Hematopoietic multipotent progenitor cell treated with erythropoietin and hydrocortisone succinate and interleukin-3 and kit ligand, for 8 days (in vitro differentiated cells): ENCODE measurements at regions not wholly inside any gene's neighbourhood (a gene's known extent, or its start where the extent isn't known, plus 50 kb on each side); places are given as distances from the start of the nearest gene placed in this dataset.

Source experiments
- DNase-seq: peaks from one replicate; pipeline ENCODE4 v3.0.0-alpha.2; 2015

DNA sequence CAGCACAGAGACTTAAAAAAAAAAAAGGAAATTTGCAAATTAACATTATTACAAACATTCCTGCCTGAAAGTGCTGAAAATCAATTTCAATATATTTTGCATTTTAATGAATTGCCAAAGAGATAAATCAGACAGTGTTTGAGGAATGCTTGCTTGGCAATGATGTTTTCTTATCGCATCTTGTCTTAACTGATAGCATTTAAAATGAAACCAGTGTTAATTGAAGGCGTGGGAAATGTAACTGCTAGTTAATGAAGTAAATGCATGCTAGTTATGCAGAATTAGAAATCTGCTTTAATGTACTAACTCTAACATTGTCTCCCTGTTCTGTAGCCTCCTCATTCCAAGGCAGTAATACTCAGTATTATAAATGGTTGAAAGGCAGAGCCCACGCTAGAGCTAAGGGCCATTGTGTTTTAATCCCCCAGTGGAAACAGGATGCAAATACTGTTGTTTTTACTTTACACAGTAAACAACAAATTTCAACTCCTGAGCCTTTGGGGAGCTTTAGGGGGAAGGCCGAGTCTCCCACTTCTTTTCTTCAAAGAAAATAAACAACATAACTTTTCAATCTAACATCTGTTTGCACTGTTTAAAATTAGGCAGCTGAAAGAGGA lies 586.9 kb downstream of the TLE4 start:
- no peak for DNase-seq

DNA sequence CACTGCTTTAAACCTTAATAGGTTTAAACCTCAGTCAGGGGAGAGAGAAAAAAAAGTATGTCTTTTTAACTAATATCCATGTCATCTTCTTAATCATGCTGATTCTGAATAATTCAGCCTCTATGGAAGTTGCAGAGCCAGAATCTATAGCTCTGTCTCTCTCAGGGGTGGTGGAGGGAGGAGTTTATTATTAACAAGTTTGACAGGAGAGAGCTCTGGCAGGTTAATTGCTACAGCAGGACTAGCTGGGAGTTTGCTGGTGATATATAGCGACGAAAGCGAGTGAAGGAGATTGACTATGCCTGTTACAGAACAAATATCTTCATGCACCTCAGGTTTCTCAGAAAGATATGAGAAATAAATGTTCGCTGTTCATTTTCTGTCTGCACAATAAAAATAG lies 586.4 kb downstream of the TLE4 start:
- no peak for DNase-seq

DNA sequence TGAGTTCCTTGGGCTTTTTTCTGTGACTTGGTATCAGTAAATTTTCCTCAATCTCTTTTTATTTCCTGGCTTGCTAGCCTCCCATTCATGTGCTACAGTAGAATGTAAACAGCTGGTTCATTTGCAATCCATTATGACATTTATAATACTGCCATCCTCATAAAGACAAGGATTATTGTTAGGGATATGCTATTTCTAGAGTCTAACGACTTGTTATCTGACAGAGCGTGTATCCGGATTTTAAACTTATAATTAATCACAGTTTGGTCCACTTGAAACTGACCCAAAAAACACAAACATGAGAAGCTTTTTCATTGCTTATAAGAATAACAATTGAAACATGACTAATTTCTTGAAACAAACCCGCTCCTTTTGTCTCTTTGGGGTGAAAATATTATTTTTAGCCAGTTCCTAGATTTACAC lies 585.8 kb downstream of the TLE4 start:
- DNase-seq, result no peak

DNA sequence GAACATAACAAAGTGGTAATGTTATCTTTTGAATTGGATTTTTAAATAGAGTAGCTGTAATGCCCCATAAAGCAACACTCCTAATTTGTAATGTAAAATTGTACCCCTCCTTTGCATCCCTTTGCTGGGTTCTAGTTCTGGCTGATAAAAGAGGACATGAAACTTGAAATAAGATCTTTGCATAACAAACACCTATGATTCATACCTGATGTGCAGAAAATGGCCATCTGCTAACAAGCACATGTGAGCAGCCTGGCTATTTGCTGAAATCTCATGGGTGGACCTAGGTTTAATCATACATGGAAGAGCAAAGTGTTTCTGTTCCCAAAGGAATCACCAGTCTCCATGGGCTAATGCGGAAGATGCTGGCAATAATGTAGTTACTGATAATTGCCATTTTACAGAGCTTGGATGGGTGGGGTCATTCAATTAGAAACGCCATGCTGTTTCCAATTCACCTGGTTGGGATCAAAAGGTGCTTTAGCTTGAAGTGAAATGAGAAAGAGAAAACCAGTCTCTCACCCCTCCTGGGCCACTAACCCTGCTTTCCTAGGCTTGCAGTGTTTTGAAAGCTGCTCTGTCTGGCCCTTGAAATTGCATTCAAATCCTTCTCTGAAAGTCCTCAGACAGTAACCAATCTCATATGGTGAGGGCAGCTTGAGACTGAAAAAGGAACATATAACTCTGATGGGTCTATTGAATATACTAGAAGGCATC lies 585.1 kb downstream of the TLE4 start:
- no peak for DNase-seq

DNA sequence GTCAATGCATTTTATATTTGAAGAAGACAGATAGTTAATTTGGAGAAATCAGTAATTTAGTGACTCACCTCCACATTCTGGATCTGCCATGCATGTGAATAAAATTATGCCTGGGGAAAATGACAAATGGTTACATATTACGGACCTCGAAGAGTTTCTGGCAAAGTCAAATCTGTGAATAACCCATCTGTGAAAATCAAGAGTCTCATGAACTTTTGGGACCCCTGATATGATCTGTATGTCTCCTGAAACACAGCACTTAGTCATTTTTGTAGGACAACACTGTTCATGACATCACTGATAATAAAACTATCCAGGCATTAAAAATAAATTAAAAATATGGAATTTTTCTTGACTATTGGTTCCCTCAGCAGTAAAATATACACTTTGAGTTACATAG lies 584.5 kb downstream of the TLE4 start:
- no peak for DNase-seq

DNA sequence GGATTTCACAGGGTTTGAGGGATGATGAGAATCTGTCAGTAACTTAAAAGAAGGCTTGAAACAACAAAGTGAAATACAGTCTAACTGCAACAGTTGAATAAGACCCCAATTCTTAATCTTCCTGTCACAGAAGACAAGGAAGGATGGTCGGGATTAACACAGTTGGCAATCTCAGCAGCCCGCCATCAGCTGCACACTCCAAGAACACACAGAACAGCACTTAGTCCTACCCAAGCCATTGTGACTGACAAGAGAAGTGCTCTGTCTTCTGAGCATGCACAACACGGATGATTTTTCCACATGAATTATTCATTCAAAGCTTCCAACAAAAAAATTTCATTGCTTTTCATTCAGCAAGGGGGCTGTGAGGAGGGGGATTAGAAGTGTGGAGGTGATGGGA lies 576.1 kb downstream of the TLE4 start:
- DNase-seq, result no peak

DNA sequence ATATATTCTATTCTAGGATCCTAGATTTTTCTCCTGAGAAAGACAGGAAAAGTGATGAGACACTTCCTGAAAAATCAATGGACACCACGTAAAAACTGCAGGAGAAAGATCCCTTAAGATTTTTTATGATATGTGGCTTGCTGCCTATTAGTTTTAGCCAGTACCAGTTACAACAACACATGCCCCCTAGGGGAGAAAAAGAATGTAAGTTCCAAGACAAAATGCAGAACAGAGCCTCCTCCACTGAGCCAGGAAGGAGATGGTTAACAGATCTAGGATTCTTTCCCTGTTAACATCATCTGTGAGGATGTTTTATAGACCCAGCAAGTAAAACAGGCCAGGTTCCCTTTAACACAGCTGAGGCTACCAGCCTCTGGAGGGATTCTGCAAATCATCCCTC lies 574.7 kb downstream of the TLE4 start:
- DNase-seq, result no peak

DNA sequence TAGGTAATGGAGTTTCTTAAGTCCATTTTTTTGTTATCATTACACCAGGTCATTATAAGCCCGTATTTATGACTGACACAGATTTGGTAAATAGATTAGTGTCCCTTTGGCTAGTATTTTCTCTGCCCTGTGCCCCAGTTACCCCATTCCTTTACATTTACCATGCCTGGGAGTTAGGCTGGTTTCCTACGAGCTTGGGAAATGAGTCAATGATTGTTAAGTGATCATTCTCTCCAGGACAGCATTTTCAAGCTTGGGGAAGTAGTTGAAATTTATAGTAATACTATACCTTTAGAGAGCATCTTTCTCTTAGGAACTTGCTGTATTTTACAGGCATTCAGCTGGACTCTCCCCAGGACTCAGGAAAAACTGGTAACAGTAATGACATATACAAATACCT lies 573.1 kb downstream of the TLE4 start:
- no peak for DNase-seq

DNA sequence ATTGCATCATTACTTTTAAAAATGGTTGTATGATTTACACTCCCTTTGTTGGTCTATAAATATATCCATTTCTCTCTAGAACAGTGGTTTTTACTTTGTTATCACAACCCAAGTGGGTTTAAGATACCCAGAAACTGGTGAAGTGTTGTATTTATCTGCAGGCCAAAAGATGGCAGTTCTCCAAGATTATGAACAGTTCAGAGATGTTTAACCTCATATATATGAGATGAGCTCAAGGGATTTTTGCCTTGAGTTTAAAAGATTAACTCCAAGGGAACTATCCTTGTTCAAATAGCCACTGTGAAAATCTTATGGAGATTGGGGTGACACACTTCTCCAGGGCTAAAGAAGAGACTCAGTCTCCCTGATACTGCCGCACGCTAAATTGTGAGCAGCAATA lies 572.6 kb downstream of the TLE4 start:
- no peak for DNase-seq

DNA sequence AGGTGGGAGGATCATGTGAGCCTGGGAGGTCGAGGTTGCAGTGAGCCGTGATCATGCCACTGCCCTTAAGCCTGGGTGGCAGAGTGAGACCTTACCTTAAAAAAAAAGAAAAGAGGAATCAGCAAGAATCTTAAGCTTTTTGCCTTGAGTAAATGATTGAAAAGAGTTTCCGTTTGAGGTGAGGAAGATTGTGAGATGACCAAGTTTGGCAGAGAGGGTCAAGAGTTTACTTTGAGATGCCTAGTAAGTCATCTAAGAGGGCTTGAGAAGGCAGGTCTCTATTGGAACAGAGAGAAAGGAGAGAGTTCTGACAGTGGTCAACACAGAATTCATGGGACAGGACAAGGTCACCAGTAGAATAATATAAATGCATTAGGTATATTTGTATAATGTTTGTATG lies 572.1 kb downstream of the TLE4 start:
- DNase-seq, result no peak

DNA sequence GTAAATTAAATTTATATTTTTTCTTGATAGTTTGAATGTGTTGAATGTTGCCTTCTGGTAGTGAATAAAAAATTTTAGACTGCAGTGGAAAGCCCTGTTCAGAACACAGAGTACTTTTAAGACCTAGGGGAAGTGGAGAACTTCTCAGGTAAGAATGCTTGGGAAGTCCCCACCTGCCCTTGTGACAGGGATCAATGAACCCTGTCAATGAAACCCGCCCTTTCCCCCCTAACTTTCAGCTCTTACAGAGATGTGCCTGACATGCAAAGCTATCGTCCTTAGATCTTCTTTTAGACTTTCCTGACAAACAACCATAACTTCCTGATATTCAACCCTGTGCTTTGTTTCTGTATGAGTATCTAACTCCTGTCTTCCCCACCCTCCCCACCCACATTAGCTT lies 562.7 kb downstream of the TLE4 start:
- DNase-seq, result no peak

DNA sequence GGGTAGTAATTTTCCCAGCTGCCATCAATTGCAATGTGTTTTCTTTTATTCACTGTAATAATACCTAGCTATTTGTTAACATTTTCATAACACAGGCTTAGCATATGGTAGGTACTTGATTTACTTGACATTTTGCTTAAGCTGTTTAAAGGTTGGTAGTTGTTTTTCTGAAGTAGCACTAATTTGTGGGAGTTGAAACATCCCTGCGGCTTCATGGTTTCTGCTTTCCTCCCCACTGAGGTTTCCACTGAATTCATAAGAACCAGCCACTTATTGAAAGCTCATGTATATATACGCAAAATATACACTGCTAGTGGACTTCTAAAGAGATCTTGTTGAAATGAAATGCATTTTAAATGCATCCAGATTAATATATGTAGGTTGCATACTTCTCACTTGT lies 559.9 kb downstream of the TLE4 start:
- no peak for DNase-seq

DNA sequence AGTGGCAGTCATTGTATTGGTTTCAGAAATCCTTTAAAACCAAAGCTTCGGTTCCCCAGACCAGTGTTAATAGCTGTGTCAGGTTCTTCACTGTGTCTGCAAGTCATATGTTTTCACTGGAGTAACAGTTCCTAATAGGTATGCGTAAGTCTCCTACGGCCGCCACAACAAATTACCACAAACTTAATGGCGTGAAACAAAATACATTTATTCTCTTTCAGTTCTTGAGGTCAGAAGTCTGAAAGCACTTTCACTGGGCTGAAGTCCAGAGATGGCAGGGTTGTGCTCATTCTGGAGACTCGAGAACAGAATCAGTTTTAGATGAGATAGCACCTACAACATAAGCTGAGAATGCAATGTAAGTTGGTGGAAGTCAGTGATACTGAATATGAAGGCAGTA lies 556.2 kb downstream of the TLE4 start:
- DNase-seq, result no peak

DNA sequence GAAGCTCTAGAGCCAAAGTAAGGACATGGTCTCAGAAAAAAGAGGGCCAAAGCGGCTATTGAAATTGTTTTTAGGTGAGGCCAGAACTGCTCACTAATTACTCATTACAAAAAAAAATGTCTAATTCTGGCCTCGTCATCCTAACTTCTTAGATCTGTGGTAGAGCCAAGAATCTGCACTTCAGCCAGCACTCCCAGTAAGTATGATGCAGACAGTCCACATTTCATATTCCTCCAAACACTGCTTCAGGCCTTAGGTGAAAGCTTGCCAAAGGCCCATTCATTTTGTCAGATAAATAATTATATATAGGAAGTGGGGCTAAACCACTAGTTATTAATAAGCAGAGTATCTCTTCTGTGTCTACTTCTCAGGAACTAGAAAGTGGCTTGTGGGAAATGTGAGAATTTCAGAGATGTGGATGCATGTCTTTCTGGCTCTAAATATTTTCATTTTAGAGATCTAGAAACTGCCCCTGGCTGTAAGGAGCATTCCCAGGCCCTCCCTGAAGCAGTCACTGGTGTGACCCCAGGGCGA lies 554.0 kb downstream of the TLE4 start:
- DNase-seq, result no peak

DNA sequence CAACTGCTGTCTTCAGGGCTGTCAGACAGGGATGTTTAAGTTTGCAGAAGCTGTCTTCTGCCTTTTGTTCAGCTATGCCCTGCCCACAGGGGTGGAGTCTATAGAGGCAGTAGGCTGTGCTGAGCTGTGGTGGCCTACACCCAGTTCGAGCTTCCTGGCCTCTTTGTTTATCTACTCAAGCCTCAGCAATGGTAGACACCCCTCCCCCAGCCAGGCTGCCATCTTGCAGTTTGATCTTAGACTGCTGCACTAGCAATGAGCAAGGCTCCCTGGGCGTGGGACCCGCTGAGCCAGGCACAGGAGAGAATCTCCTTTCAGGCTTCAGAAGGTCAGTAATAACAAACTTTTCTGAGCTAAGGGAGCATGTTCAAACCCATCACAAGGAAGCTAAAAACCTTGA lies 545.3 kb downstream of the TLE4 start:
- no peak for DNase-seq

DNA sequence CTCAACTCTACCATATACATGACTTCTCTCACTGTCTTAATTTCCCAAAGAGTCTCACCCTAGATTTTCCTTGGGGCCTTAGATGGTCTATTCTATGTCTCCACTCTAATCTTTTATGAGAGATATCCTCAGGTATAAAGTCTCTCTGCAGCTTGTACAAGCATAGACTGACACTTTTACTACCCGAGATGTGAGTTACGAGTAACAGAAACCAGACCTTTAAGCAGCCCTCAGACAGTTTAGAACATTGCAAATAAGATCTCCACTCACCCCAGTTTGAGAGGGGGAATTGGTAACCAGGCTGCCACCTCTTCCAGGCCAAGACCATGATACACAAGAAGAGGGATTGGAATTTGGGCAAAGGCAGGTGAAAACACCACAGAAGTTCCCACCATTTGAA lies 542.5 kb downstream of the TLE4 start:
- no peak for DNase-seq

DNA sequence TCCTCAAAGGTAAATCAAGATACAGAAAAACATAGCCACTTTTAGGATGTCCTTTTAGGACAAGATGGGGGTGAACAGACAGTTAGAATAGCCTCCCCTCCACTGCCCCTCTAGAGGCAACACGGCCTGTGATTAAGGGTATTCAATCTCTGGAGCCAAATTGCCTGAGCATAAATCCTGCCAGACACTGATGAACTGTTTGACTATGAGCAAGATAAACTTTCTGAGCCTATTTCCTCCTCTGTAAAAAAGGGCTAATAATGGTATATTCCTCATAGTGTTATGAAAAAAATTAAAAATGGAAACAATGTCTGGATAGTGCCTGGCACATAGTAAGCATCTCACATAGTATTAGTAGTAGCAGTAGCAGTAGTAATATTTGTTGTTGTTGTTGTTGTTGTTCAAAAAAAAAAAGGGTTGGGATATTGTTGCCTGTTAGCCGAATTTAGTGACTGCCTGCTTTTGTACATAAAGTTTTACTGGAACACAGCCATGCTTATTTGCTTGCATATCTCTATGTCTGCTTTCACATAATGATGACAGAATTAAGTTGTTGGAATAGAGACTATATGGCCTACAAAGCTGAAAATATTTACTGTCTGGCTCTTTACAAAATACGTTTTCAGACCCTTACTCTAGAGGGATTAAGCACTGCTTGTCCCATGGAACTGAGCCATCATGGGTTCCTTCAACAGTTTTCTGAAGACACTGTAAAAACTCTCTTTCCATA lies 536.3 kb downstream of the TLE4 start:
- DNase-seq, result no peak

DNA sequence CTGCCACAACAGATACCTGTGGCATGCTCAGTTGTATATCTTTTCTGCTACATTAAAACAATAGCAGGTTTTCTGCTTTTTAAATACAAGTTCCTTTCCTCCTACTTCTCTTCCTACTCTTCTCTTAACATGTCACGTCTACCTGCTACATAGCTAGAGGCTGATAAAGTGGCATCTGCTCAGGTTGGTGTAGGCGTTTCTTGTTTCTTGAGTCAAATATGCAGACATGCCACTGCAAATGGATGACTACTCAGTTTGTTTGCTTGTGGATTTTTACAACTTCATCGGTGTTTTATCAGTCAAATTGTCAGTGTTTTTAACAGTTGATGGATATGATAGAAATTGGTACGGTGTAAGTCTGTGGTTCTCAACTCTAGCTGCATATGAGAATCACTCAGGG lies 525.7 kb downstream of the TLE4 start:
- DNase-seq, result no peak

DNA sequence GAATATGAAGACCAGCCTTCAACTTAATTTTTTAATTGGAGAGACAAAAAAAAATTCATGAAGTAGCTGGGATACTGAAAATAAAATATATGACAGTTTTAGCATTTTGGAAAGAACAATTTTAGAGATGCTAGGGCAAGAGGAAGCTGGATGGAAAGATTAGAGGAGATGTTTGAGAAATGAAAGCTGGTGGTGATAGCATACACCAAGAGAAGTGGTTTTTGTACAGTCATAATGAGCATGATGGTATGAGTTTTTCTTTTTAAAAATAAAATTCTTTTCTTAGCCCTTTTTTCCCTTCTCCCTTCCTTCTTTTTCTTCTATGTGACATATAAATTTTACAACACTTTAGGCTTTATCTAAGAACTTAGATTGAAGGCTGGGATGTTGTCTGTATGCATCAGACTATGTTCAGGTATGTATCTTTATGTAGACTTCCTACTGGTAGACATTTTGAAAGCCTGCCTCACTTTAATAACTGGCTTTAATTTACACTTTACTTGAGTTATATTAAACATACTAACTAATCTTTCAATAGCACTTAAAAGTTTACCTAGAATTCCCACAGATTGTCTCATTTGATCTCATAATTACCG lies 522.5 kb downstream of the TLE4 start:
- no peak for DNase-seq

DNA sequence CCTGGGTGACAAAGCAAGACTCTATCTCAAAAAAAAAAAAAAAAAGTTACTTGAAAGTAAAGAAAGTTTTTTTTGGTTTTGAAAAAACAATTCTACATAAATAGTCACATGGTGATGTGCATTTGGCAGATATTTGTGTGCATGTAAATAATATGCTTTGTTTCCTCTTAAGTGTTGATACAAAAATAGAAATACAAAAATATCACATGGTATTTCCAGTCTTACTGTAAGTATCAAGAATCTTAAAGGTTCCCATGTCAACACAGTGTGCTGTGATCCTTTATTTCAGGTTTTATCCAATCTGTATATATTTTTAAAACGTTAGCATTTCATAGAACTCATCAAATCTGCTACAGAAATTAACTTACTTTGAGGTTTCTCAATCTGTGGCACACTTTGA lies 521.9 kb downstream of the TLE4 start:
- DNase-seq, result no peak

DNA sequence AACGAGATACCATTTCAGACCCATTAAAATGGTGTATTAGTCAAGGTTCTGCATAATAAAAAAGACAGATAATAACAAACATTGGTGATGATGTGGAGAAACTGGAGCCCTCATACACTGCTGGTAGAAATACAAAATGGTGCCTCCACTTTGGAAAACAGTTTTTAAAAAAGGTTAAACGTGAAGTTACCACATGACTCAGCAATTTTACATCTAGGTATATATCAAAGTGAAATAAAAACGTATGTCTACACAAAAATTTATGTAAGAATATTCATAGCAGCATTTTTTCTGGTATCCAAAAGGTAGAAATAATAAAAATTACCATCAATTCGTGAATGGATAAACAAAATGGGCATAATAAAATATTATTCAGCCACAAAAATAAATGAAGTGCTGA lies 519.8 kb downstream of the TLE4 start:
- no peak for DNase-seq

DNA sequence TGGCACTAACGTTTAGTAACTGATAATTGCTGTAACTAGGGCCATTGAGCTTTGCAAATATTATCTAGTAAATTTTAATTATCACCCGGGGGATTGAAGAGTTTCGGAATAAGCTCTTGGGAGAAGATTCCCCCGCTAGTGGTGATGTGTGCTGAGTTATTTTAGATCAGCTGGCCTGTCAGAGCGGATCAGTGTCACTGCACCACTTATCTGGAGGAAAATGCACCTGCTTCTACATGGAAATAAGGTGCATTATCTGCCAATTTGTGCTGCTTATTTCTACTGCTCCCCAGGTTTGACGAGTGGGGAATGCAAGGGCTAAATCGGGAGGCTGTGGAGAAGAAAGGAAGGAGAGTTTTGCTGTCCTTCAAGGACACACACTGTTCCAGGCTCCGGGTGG lies 518.6 kb downstream of the TLE4 start:
- DNase-seq, result no peak

DNA sequence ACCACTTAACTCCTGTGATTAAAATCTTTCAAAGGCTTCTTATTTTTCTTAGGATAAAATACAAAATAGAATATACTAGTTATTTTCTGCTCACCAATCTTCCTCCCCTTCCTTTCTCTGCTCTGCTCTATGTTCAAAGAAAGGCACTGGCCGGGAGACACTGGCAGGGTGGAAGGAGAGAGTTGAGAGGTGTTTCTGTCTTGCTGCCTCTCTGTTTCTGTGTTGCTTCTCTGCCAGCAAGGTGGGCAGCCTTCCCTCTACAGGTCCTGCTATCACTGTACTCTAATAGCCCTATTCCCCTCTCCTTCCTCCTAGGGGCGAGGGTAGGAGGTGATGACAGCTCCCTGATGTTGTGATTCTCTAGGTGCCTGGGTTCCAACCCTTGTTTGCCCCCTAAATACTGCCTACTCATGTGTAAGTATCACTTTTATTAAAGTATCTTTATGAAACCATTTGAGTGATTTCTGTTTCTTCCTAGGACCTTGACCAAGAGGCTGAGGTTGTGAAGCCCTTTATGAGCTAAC lies 515.1 kb downstream of the TLE4 start:
- DNase-seq, result no peak

DNA sequence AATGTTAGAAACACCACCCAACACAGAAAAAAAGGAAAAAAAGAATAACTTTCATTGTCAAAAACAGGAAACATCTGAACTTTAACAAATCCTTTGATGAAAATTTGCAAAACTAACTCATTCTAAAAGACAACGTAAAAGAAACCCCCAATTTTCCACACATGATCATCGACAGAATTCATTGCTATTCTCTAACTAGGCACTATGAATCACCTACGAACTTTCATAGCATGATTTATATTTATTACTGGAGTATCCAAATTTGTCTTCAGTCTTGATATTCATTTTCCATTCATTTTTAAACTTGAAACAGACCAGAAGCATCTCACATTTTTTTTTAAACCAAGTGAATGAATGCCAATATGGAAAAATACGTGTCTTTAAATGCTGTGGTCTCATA lies 514.6 kb downstream of the TLE4 start:
- DNase-seq, result no peak
